Lung (tissue), 11 donors: ENCODE measurements at regions not wholly inside any gene's neighbourhood (a gene's known extent, or its start where the extent isn't known, plus 50 kb on each side); places are given as distances from the start of the nearest gene placed in this dataset.
"Not testable (repeated sequence)": the region's sequence is repeated elsewhere in the genome, so short reads cannot be mapped to it uniquely, and the experiment has no call there.

Experiments
- ATAC-seq: fragments of 200-7000 bp; cut with Tn5 transposase; one replicate; pipeline ENCODE4 v1.9.1; 2020; ENCODE audit warnings: moderate number of reproducible peaks; ENCODE audit not compliant: insufficient read depth, low FRiP score
- DNase-seq, 3 donors: peaks; one replicate each; pipeline ENCODE4 v3.0.0-alpha.2; 2013 to 2017
- H3K27ac ChIP-seq, 2 donors: one replicate each; pipeline ENCODE4 v1.5.1; 2013; ENCODE audit warnings: mild to moderate bottlenecking in 2 of 2, moderate library complexity in 2 of 2, control low read depth in 1 of 2, inconsistent platforms in 1 of 2, low read depth in 1 of 2, low read length in 1 of 2
- H3K27me3 ChIP-seq, 3 donors: one replicate each; pipeline ENCODE4 v1.5.1; 2013; ENCODE audit warnings: low read length in 2 of 3; ENCODE audit not compliant: control insufficient read depth in 3 of 3, insufficient read depth in 3 of 3
- H3K36me3 ChIP-seq, 4 donors: one replicate each; pipeline ENCODE4 v1.5.1; 2013; ENCODE audit warnings: low read length in 4 of 4, mild to moderate bottlenecking in 1 of 4, moderate library complexity in 1 of 4; ENCODE audit not compliant: control insufficient read depth in 4 of 4, insufficient read depth in 4 of 4
- H3K4me1 ChIP-seq, 5 donors: one replicate each; pipeline ENCODE4 v1.5.1; 2013; ENCODE audit warnings: low read length in 5 of 5, mild to moderate bottlenecking in 2 of 5, moderate library complexity in 1 of 5; ENCODE audit not compliant: control insufficient read depth in 5 of 5, insufficient read depth in 5 of 5
- H3K4me3 ChIP-seq: one replicate; pipeline ENCODE4 v1.5.1; 2013; ENCODE audit warnings: mild to moderate bottlenecking, control low read depth, moderate library complexity
- H3K9ac ChIP-seq, 2 donors: one replicate each; pipeline ENCODE4 v1.5.1; 2013; ENCODE audit warnings: low read length in 2 of 2, control low read depth in 1 of 2; ENCODE audit not compliant: insufficient read depth in 1 of 2
- H3K9me3 ChIP-seq, 4 donors: one replicate each; pipeline ENCODE4 v1.5.1; 2013; ENCODE audit warnings: low read length in 3 of 4, mild to moderate bottlenecking in 1 of 4, moderate library complexity in 1 of 4; ENCODE audit not compliant: control insufficient read depth in 4 of 4, insufficient read depth in 3 of 4
- WGBS, 2 donors: extraction: QIAGEN DNeasy Blood & Tissue Kit; methylation state at CpG; one replicate each; pipeline ENCODE4 v1.1.7; 2013; 5-methylcytosine and 5-hydroxymethylcytosine counted together
- TF ChIP-seq, protein P1 (sequence below): IDR thresholded peaks from 2 replicates; pipeline ENCODE4 v1.5.1; 2012; ENCODE audit warnings: mild to moderate bottlenecking; ENCODE audit errors: control extremely low read depth, extremely low read depth
- donor health status: control.
- donor health status: control.
- donor health status: Bipolar disorder and iron deficiency.
- donor health status: healthy.
- donor health status: DM: yes; HTN: yes; CAD: no.

DNA sequence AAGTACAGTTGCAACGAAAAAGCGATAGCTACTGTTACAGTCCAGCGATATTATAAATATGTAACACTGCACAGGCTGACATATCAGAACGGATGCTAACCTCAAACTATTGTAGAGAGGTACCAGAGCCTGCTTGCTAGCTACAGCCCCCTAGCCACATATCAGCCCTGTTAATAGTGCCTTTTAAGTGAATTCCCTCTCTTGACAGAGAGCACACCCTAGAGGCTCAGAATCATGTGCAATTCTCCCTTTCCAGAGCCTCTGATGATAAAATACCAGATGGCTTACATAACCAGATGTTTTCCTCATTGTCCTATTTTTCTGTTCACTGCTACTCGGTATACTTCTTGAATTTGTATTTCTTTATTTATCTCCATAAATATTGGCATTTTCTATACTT lies 960.7 kb upstream of the CELF2 start:
- no peak for ATAC-seq
- WGBS, 2 donors = 72 to 73% methylated on average over 5 of the region's 5 CpGs

DNA sequence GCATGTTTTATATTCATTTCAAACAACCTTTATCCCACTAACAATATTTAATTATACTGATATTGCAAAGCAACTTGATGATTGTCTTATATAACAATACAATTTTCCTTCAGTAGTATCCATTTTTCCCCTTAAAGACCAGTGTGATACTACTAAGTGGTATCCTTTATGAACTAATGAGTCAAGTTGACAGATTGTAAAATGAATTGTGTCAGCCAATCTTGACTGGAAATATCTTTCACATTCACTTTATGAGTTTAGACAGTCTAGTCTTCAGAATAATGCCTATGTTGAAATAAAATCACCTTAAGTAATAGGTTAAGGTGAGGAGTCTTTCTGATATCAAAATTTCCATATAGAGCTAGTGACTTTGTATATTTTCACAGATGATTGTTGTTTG lies 950.0 kb upstream of the CELF2 start:
- TF ChIP-seq, protein P1, sequence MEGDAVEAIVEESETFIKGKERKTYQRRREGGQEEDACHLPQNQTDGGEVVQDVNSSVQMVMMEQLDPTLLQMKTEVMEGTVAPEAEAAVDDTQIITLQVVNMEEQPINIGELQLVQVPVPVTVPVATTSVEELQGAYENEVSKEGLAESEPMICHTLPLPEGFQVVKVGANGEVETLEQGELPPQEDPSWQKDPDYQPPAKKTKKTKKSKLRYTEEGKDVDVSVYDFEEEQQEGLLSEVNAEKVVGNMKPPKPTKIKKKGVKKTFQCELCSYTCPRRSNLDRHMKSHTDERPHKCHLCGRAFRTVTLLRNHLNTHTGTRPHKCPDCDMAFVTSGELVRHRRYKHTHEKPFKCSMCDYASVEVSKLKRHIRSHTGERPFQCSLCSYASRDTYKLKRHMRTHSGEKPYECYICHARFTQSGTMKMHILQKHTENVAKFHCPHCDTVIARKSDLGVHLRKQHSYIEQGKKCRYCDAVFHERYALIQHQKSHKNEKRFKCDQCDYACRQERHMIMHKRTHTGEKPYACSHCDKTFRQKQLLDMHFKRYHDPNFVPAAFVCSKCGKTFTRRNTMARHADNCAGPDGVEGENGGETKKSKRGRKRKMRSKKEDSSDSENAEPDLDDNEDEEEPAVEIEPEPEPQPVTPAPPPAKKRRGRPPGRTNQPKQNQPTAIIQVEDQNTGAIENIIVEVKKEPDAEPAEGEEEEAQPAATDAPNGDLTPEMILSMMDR = no peak
- Histone ChIP-seq H3K27ac (no peak overlapping the region), H3K9ac (no peak overlapping the region), H3K9me3 (no peaks in the 10 kb centered on the region), H3K36me3 (no peaks in the 10 kb centered on the region), H3K27me3 (no peaks in the 10 kb centered on the region), H3K4me3 (no peak overlapping the region), H3K4me1 (no peaks in the 10 kb centered on the region)
- DNase-seq (peak in 1 of 3 donors; percentile 17), ATAC-seq (no peak)

More for the DNA sequence above, 960.7 kb upstream of the CELF2 start:
- H3K27ac ChIP-seq = no peak overlapping the region
- H3K36me3 ChIP-seq = no peaks in the 10 kb centered on the region
- H3K4me3 ChIP-seq = no peak overlapping the region
- H3K4me1 ChIP-seq = peaks cover 0 to 11% (median 0%) of the 10 kb centered on the region in 5 donors
- no peak overlapping the region for H3K9ac ChIP-seq
- TF ChIP-seq, protein P1 = no peak
- DNase-seq = peak in 2 of 3 donors; percentile 70 to 82
- no peaks in the 10 kb centered on the region for H3K9me3 ChIP-seq
- no peaks in the 10 kb centered on the region for H3K27me3 ChIP-seq

DNA sequence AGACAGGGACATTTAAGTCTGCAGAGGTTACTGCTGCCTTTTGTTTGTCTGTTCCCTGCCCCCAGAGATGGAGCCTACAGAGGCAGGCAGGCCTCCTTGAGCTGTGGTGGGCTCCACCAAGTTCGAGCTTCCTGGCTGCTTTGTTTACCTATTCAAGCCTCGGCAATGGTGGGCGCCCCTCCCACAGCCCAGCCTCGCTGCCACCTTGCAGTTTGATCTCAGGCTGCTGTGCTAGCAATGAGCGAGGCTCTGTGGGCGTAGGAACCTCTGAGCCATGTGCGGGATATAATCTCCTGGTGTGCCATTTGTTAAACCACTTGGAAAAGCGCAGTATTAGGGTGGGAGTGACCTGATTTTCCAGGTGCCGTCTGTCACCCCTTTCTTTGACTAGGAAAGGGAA lies 942.8 kb upstream of the CELF2 start:
- 86 to 93% methylated on average over 9 of the region's 9 CpGs for WGBS, 2 donors
- not testable (repeated sequence) for H3K36me3 ChIP-seq, H3K4me3 ChIP-seq, DNase-seq, H3K4me1 ChIP-seq, H3K9me3 ChIP-seq, H3K9ac ChIP-seq, ATAC-seq, H3K27me3 ChIP-seq, H3K27ac ChIP-seq

DNA sequence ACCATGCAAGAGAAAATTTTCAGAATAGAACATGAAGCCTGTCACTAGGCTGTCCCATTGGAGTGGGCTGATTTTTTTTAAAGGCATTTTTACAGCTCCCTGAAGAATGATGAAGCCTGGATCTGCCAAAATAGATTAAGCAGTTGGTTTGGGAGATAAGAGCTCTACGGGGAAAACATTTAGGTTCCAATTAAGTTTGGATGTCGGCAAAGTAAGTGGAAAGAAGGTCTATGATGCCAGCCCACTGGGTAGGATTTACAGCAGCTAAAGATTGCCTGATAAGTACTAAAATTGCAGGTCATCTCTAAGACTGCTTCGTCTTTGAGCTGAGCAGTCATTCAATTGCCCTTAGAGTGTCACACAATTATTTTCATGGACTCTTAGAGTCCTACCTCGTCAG lies 939.2 kb upstream of the CELF2 start:
- ATAC-seq = no peak
- H3K27ac ChIP-seq = no peak overlapping the region
- no peak for DNase-seq
- 55 to 71% methylated on average over 4 of the region's 4 CpGs for WGBS, 2 donors
- no peaks in the 10 kb centered on the region for H3K27me3 ChIP-seq
- no peak overlapping the region for H3K4me3 ChIP-seq
- no peak overlapping the region for H3K9ac ChIP-seq
- TF ChIP-seq, protein P1 = no peak
- H3K4me1 ChIP-seq = peaks cover 0 to 3% (median 0%) of the 10 kb centered on the region in 5 donors
- H3K36me3 ChIP-seq = no peaks in the 10 kb centered on the region
- peaks cover 0 to 4% (median 0%) of the 10 kb centered on the region in 4 donors for H3K9me3 ChIP-seq
